HG03095 (cell line): ENCODE measurements at regions not wholly inside any gene's neighbourhood (a gene's known extent, or its start where the extent isn't known, plus 50 kb on each side); places are given as distances from the start of the nearest gene placed in this dataset.

Source experiments
- ATAC-seq: cut with Tn5 transposase; IDR thresholded peaks from one replicate; pipeline ENCODE4 v1.9.1; 2021; ENCODE audit warnings: moderate library complexity; ENCODE audit not compliant: unreplicated experiment

GRCh38 chr4:17301266-17301665 is 210.6 kb downstream of the QDPR start:
- no peak for ATAC-seq

- no peak for ATAC-seq
These were observed 214.7 kb downstream of the QDPR start for GRCh38 chr4:17296921-17297890.

DNA sequence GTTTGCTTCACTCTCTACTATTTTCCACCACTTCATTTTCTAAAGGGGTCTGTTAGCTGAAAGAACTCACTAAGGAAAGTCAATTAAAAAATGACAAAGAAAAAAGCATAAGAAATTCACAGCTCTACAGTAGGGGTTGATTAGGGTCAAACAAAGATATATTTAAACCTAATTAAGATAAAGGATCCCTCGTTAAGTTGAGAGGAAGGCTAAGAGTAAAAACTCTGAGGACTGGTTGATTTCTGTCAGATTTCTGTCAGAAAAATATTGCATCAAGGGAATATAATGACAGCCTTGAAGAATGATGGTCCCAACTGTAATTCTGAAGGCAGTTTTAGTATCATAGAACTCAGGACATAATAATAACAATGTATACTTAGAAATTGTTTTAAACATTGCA is 218.0 kb downstream of the QDPR start:
- ATAC-seq: no peak

DNA sequence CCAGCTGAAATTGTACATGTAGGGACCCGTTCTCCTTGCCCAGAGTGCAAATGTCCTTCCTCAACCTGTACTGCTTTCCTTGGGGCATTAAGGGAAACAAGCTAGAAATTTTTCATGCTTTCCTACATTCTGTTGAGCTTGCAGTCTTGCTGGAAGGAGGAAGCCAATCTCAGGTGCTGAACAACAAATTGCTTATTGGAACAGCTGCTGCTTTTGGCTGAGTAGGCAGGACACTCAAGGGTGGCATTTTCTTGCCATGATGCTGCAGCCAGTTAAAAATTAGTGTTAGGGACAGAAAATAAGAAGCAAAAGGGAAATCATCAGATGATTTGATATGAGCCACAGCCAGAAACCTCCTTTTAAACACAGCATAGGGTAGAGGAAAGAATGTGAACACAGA is 223.7 kb downstream of the QDPR start:
- ATAC-seq: no peak

DNA sequence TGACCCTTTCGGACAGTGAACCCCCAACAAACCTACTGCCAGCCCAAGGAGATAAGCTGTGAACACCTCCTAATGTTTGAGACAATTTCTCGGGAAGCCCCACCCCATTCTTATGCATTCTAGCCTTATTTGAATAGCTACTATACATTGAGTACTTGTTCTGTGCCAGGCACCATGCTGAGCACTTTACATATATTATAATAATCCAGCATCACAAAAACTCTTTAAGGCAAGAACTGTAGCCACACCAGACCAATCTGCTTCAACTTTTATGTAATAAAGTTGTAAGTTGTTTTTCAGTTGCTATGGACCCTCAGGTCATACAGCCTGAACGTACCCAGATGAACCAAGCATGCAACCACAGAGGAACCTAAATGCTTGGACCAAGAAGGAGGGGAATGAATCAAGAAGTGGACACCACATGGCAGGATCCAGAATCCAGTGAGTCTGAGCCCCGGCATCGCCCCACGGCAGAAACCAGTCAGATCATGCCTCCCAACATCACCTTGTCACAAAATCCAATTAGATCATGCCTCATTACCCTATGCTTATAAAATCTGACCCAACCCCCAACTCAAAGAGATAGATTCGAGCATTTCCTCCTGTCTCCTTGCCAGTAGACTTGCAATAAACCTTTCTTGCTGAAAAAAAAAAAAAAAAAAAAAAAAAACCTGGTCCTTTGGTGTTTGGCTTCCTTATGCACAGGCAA is 225.0 kb downstream of the QDPR start:
- no peak for ATAC-seq

DNA sequence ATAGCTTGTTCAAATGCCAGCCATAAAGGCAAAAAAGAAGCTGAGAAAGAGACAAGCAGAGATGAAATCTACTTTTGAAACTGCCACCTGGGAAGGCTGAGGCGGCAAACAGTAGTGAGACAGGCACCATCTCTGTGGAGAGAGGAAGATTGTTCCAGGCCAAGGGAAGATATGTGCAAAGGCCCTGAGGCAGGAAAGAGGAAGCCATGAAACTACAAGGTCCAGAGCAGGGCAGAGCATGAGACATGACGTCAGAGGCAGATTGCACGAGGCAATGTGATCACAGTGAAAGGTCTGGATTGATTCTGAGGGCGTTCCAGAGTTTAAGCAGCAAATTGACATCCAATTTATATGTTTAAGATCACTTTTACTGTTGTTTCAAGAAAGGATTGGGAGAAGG is 226.1 kb downstream of the QDPR start:
- no peak for ATAC-seq

- ATAC-seq: no peak
These were observed 227.3 kb downstream of the QDPR start for GRCh38 chr4:17284323-17285175.

- no peak for ATAC-seq
These were observed 228.1 kb downstream of the QDPR start for GRCh38 chr4:17283832-17284231.

GRCh38 chr4:17283251-17283650 is 228.6 kb downstream of the QDPR start:
- no peak for ATAC-seq

DNA sequence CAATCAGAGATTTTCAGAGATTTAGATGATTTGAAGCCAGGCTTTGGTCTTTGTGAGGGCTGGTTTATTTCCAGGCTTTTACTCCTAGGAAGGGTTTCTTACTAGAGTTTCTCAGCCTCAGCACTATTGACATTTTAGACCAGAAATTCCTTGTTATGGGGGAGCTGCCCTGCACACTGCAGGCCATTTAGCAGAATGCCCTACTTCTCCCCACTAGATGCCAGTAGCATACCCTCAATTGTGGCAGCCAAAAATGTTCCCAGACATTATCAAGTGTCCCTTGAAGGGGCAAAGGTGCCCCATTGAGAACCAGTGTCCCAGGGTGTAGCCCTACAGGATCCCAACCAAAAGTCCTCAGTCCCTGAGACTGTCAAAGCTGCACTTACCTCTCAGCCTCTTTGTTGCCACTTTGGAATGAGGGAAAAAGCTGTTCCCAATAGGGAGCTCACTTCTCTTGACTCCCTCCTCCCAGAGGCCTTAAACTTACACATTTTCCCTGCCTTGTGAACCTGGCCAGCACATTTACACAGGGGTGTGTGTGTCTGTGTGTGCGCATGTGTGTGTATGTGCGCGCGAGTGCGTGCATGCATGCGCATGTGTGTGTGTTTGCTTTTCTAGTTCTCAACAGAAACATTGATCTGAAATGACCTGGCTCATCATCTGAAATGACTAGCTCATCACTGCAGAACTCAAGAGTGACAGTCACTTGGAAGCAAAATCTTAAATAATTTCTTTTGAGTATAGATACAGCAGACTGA is 231.4 kb downstream of the QDPR start:
- ATAC-seq: no peak

DNA sequence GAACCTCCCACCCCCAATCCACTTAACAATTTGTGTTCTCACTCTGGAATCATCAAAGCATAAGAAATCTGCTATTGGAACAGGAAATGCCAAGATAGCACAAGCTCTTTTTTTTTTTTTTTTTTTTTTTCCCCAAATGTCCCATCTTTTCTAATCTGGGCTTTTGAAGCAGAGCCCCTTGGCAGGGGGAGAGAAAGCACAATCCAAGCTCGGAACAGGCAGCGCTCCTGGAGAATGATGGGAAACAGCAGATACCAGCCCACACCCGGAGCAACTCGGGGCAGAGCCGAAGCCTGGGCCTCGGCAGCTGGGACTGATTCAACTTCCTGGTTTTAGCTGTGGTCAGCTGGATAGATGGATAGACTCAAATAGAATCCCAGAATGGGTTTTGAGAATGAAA is 235.1 kb downstream of the QDPR start:
- ATAC-seq: no peak

- no peak for ATAC-seq
These were observed 236.1 kb downstream of the QDPR start for GRCh38 chr4:17275836-17276235.

- ATAC-seq: no peak
These were observed 238.8 kb downstream of the QDPR start for GRCh38 chr4:17273047-17273446.

- no peak for ATAC-seq
These were observed 239.7 kb downstream of the QDPR start for GRCh38 chr4:17272154-17272553.

- no peak for ATAC-seq
These were observed 246.2 kb downstream of the QDPR start for GRCh38 chr4:17265653-17266052.

DNA sequence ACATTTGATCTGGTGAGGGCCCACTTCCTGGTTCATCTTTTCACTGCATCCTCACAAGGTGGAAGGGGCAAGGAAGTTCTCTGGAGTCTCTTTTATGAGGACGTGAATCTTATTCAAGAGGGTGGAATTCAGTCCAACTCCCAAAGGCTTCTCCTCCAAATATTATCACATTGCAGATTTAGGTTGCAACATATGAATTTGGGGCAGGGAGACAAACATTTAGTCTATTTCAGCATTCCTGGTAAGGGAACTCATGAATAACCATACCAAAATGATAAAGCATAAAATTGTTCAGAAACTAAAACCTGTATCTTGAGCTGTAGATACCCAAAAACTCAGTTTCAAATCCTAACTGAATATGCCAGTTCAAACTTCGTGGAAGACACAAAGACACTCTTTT is 246.8 kb downstream of the QDPR start:
- no peak for ATAC-seq

GRCh38 chr4:17260166-17260907 is 251.6 kb downstream of the QDPR start:
- ATAC-seq: no peak

DNA sequence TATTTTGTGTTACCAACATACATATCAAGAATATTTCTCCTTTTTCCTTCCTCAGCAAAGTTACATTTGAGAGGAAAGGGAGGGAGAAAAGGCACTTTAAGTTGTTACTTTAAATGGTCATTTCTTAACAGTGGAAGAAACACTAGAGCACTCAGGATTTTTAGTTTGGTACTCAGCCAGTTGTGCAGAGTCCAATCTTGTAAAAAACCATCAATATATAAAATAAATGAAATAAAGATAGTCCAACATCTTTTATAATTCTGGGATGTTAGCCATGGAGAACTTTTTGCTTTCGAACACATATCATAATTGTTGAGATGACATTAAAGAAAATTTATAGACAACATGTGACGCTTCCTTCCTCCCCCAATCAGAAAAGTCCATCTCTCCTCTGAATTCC is 253.8 kb downstream of the QDPR start:
- no peak for ATAC-seq

DNA sequence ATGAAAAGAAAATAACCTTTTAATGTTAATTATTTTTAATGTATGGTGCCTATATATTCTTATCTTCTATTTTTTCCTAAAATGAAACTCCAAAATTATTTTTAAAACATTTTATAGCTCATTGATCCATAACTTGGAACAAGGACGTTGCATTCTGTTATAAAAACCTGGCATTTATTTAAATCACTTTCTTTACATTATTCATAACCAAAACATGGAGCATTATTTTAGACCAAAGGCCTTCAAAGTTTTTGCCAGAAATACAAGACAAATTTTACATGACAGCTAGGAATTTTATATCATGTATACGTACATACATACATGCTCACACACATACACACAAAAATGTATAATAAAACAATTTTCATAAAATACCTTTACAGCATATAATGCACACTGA is 259.8 kb downstream of the QDPR start:
- ATAC-seq: no peak

GRCh38 chr4:17251101-17251500 is 260.8 kb downstream of the QDPR start:
- ATAC-seq: no peak
